ENCODE measurements at regions not wholly inside any gene's neighbourhood (a gene's known extent, or its start where the extent isn't known, plus 50 kb on each side); places are given as distances from the start of the nearest gene placed in this dataset.

- TF ChIP-seq CTCF (IDR thresholded peaks at IDR 0.05): no peak
- Histone ChIP-seq H3K9me3 (no peaks in the 10 kb centered on the region), H3K36me3 (no peaks in the 10 kb centered on the region), H3K27me3 (no peaks in the 10 kb centered on the region), H3K27ac (no peak overlapping the region), H3K4me3 (no peak overlapping the region), H3K4me1 (no peaks in the 10 kb centered on the region)
- ATAC-seq: peak in 1 of 4 donors; percentile 95
- 56% methylated on average over 5 of the region's 5 CpGs for WGBS (ENCODE audit: insufficient coverage, low coverage, low lambda C conversion rate, missing lambda C conversion rate)
- intact Hi-C loops (cut with DNase I): no loop called here
- no peak for DNase-seq
Observed at GRCh38 chr9:38119560-38120236, 50.7 kb upstream of the SHB start.

- intact Hi-C loops (cut with DNase I): no loop called here
- Histone ChIP-seq H3K9me3 (no peaks in the 10 kb centered on the region), H3K36me3 (no peaks in the 10 kb centered on the region), H3K27ac (no peak overlapping the region), H3K4me1 (no peaks in the 10 kb centered on the region), H3K27me3 (no peaks in the 10 kb centered on the region), H3K4me3 (no peak overlapping the region)
- peak in 1 of 3 donors; percentile 6 for DNase-seq
- 75% methylated on average over 8 of the region's 8 CpGs for WGBS (ENCODE audit: insufficient coverage, low coverage, low lambda C conversion rate, missing lambda C conversion rate)
- ATAC-seq: peak in 1 of 4 donors; percentile 23
- TF ChIP-seq POLR2A (IDR thresholded peaks at IDR 0.05): no peak
- TF ChIP-seq CTCF (IDR thresholded peaks at IDR 0.05): no peak
Observed at GRCh38 chr9:38118862-38119438, 49.9 kb upstream of the SHB start.

Small RNAs in the stretch of these regions (small RNA-seq; reads per million reads assigned to genes)
- 0 reads per million in 2 experiments for gene RF00096

Measured in right lobe of liver (tissue), 6 donors.